ENCODE measurements at regions not wholly inside any gene's neighbourhood (a gene's known extent, or its start where the extent isn't known, plus 50 kb on each side); places are given as distances from the start of the nearest gene placed in this dataset.

- DNase-seq (ENCODE audit: low spot score): no peak
Measured at GRCh38 chr16:85457366-85457765, 155.8 kb upstream of the GSE1 start.

- DNase-seq (ENCODE audit: low spot score): no peak
Measured at GRCh38 chr16:85458968-85459367, 154.2 kb upstream of the GSE1 start.

GRCh38 chr16:85459529-85460251 lies 153.4 kb upstream of the GSE1 start:
- no peak for DNase-seq (ENCODE audit: low spot score)

DNA sequence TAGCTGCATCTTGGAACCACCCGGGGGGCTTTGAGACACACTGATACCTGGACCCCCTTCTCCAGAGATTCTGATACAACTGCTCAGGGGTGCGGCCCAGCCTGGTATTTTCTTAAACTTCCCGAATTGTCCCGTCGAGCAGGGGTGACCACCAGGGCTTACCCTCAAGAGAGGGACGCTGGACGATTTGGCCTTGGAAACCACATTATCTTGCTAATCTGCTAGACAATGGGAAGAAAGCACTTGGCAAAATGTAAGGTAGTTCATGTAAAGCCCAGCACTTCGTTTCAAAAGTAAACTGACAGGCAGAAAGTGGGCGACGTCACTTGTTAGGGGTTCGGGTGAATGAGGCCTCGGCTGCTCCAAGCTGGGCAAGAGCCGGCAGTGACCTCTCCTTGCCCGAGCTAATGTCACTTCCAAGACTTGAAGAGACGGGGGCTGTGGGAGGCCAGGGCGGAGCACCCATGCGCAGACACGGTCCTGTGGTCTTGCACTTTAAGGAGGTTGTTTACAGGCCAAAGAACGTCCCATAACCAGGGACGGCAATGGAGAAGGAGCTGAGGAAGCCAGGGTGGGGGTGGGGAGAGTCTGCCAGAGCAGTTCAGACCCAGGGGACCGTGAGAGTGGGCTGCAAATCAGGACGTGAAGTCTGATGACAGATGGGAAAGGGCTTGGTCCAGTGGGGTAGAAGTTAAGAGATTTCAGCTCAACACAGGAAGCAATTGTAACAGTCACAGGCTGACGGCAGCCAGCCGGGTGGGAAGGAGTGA lies 152.7 kb upstream of the GSE1 start:
- no peak for DNase-seq (ENCODE audit: low spot score)

GRCh38 chr16:85461022-85461813 lies 151.9 kb upstream of the GSE1 start:
- peak; percentile 56 for DNase-seq (ENCODE audit: low spot score)

DNA sequence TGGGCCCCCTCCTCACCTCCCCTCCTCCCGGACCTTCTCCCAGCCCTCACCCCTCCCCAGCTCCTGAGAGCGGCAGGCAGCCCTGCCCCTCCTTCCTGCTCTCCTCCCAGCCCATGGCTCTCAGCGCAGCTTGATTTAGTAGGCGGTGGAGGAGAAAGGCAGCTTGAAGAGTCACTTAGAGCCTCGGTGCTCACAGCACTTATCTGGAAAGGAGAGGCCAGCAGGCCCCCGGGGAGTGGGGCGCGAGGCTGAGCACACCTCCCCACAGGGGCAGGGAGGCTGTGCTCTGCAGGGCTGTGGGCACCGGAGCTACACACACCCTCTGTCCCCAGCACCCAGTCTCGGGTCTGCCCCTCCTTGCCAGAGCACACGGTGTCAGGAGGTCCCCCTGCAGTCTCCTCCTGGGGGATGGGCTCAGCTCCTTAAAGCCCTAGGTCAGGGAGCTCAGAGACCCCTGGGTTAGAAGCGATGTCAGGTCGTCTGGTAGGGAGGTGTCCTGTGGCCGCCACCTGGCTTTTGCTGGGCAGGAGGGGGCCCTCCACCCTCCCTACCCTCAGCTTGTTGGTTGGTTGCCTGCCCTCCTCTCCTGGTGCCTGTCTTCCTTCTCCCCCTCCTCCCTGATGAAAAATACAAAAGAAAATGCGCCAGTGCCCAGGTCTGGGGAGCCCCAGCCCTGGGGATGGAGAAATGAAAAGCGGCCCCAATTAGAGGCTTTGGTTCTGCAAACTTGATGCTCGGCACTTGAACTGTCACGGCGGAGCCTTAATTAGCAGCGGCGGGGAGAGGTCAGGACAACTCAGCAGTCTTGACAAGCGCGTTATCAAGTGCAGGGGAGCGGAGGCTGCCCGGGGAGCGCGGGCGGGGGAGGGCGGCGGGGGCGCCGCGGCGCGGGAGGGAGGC lies 151.1 kb upstream of the GSE1 start:
- peak; percentile 61 for DNase-seq (ENCODE audit: low spot score)

DNA sequence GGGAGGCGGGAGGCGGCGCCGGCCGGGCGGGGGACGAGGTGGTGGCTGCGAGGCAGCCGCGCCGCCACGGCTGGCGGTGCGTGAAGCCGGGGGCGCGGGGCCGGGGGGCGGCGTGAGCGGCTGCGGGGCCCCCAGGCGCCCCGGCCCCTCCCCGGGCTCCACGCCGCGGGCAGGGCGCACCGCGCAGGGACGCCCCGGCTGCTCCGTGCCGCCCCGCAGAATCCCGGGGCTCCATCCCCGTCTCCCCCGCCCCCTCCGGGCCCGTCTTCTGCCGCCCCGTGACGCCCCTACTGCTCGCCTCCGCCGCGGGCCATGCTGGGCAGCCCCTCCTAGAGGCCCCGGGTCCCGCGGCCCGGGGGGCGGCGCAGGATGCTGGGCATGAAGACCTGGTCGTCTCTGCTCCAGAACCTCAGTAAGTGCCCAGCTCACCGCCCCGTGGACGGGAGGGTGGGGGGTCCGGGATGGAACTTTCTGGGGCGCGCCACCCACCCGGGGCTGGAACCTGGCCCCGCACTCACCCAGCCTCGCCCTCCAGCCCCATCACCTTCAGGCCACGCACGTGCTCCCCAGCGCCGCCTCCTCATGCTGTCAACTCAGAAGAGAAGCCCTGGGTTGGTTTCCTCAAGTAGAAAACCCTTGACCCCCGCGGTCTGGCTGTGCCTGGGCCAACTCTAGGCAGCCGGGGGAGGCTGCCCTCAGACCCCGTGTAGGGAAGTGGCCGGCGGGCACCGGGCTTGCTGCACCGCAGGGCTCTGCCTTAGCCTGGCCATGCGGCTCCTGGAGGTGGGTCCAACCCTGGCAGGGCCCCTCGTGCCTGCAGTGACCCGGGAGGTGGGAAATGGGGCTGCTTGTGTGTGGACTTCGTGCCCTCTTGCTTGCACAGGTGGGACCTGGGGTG lies 150.2 kb upstream of the GSE1 start:
- DNase-seq (ENCODE audit: low spot score): no peak

DNA sequence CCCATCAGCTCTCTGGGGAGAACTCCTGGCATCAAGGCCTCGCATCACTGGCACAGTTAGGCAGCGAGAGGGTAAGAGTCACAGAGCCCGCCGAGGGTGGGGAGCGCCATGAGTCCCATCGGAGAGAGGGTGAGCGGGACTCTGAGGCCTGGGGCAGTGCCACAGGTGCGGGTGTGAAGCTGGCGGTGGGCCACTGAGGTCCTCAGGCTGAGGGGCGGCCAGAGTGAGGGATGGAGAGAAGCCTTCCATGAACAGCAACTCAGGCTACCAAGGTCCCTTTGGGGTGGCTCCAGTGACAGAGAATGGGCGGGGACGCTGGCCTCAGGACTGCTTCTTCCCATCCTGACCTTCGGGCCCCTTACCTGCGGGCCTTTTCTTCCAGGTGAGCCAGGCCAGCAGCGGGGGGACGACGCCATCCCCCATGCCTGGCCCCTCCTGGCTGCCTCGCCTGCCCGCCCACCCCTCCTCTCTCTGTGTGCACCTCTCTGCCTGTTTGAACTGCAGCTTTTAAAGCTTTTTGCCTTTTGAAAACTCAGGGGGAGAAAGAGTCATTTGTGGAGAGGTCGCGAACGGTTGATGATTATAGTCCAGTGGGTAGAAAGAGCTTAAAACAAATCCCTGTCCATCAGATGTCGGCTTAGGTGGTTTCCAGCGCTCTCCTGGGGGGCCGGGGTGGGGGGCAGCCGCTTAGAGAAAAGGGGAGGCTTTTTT lies 149.3 kb upstream of the GSE1 start:
- DNase-seq (ENCODE audit: low spot score): no peak

DNA sequence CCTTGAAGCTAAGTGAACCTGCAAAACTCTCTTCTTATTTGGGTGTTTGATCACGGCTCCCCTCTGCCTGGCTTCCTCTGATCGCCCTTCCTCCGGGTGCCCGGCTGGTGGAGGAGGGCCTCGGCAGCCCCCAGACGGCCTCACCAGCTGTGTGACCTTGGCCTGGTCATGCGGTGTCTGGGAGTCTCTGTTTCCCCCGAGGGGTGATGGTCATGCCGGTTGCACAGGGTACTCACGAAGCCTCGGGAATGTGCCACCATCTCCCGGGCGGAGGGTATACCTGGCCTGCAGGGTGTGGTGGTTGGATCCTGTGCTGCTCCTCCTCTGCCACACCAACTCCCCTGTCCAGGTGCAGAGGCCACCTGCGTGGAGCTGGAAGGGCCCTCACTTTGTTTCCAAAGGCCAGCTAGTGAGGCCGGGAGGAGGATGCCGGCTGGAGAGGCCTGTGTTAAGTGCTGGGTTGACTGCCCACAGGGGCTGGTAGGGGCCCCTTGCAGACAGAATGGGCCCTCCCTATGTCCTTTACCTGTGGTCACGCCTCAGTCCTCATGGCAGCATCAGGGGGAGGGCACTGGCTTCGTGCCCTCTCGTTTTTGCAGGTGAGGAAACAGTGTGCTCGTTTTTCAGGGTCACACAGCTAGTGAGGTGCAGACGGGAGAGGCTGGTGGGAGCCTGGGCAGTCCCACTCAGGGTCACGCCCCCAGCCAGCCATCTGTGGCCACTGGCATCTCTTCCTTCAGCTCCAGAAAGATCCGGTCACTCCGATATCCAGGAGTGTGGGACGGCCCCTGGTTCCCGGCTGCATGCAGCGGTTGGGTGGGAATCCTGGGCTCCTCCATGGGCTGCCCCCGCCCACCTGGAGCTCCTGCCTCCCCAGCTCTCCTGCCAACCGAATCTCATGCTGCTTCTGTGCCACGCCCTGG lies 148.5 kb upstream of the GSE1 start:
- no peak for DNase-seq (ENCODE audit: low spot score)

DNA sequence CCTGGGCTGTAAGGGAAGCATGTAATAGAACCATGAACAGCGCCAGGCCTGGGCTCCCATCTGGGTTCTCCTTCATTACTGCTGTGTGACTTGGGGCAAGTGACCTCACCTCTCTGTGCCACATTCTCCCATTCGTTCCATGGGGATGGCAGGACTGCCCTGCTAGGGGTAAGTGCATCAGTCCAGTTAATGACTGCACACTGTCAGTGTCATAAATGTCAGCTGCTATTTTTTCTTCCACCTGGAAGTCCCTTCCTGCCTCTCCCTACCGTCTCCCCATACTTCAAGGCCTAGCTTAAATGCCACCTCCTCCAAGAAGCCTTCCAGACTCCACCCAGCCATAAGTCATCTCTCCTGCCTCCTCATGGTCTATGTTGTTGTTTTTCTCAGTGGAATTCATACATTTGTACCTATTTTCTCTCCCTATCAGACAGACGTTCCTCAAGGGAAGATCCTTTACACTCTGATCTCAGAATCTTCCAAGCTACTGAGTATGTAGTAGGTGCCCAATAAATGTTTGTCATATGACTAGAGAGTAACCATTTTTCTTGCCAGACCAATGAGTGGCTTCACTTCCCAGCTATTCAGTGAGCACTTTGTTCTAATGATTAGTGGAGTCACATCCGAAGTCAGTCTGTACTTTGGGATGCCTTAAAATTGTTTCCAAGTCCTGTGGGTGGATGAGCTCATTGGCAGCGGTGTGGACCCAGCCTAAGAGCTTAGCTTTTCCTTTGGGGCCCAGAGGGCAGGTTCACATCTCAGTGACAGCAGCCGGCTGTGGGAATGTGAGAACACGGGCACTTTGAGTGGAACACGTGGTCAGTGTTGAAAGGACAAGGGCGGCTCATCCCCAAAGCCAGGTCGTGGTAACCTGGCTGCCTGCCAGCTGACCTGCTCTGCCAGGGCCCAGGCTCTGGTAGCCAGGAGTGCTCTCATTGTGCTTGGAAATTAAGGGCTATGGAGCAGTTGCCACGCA lies 147.5 kb upstream of the GSE1 start:
- no peak for DNase-seq (ENCODE audit: low spot score)

DNA sequence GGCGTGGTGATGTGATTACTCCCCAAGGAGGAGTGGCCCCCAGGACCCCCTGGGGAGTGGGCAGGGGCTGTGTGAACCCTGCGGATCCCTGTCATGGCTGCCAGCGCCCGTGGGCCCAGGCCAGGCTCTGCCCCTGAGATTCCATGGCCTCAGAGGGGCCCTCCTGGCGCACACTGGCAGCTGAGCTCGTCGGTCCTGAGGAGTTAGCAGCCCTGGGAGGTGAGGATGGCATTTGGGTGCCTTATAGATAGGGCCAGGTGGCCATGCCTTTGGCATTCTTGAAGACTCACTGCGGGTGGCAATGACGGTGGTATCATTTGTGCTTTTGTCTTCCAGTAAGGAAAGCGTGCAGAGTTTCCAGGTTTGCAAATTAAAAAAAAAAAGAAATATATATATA lies 146.8 kb upstream of the GSE1 start:
- no peak for DNase-seq (ENCODE audit: low spot score)

- DNase-seq (ENCODE audit: low spot score): no peak
Measured at GRCh38 chr16:85466989-85467388, 146.1 kb upstream of the GSE1 start.

DNA sequence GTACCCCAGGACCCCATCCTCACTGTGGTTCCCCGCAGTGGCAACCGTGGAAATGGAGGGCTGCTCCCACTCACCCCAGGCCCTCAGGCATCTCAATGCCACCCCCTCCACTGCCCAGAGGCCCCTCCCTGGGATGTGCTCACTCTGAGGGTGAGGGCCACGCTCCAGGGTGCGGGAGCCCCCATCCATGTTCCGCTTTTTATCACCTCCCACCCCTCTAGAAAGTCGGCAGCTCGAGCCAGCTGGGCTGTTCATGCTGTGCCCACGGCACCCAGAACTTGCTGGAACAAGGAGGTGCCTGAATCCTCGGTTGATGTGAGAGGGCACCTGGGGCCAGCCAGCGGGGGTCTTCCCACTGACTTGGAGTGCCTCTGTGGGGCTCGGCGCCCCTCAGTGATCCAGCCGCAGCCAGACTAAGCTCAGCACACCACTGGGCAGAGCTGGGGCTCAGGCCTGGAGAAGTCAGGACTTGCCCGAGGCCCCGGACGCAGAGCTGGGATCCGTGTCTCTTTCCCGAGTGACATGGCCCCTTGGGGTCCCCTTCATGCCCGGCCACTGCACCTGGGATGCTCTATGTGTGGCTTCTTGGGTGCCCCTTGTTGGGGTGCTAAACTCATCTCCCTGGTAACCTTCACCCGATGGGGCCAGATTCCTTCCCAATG lies 143.1 kb upstream of the GSE1 start:
- DNase-seq (ENCODE audit: low spot score): no peak

GRCh38 chr16:85470873-85471272 lies 142.2 kb upstream of the GSE1 start:
- DNase-seq (ENCODE audit: low spot score): no peak

- peak; percentile 50 for DNase-seq (ENCODE audit: low spot score)
Measured at GRCh38 chr16:85471469-85472431, 141.4 kb upstream of the GSE1 start.

GRCh38 chr16:85472514-85472913 lies 140.6 kb upstream of the GSE1 start:
- DNase-seq (ENCODE audit: low spot score): no peak

All from H4 (cell line).